ENCODE measurements at regions not wholly inside any gene's neighbourhood (a gene's known extent, or its start where the extent isn't known, plus 50 kb on each side); places are given as distances from the start of the nearest gene placed in this dataset.

GRCh38 chr3:30181581-30181980 is 424.8 kb upstream of the TGFBR2 start:
- TF ChIP-seq EZH2 (IDR thresholded peaks at IDR 0.05): no peak
- TF ChIP-seq POLR2AphosphoS5 (IDR thresholded peaks at IDR 0.05; ENCODE audit: borderline replicate concordance, low read depth, low read length): no peak
- no peak for TF ChIP-seq FOXP2 (optimal IDR thresholded peaks at IDR 0.05; ENCODE audit: control extremely low read depth, extremely low read length, insufficient read depth)
